Prostate gland (tissue), 2 donors: ENCODE measurements at regions not wholly inside any gene's neighbourhood (a gene's known extent, or its start where the extent isn't known, plus 50 kb on each side); places are given as distances from the start of the nearest gene placed in this dataset.
"Not testable (repeated sequence)": the region's sequence is repeated elsewhere in the genome, so short reads cannot be mapped to it uniquely, and the experiment has no call there.

Experiments used
- DNase-seq: peaks from one replicate; pipeline ENCODE4 v3.0.0-alpha.2; 2019; ENCODE audit warnings: low spot score
- H3K27ac ChIP-seq, 2 donors: fragments of 200-600 bp; sonication (generic); 2 replicates each; pipeline ENCODE4 v1.5.1; 2017 to 2019
- H3K27me3 ChIP-seq: fragments of 200-600 bp; sonication (generic); replicated peaks from 2 replicates; pipeline ENCODE4 v1.5.1; 2019; ENCODE audit not compliant: insufficient read depth
- H3K36me3 ChIP-seq, 2 donors: fragments of 200-600 bp; sonication (generic); 1 replicate in 1 of 2; 2 replicates in 1 of 2; pipeline versions ENCODE4 v1.5.1 to v1.8.1; 2017 to 2019
- H3K4me1 ChIP-seq: fragments of 200-600 bp; sonication (generic); replicated peaks from 2 replicates; pipeline ENCODE4 v1.5.1; 2019
- H3K4me3 ChIP-seq, 2 donors: fragments of 200-600 bp; sonication (generic); 2 replicates each; pipeline ENCODE4 v1.5.1; 2017 to 2019
- H3K9me3 ChIP-seq: fragments of 200-600 bp; sonication (generic); 2 replicates; pipeline ENCODE4 v1.5.1; 2017
- CTCF ChIP-seq, 4 experiments: fragments of 200-600 bp in 2 of 4; fragments of 450-650 bp in 2 of 4; sonication (generic) in 2 of 4; IDR thresholded peaks; 1 replicate in 3 of 4; 2 replicates in 1 of 4; pipeline ENCODE4 v1.5.1; 2016 to 2019; ENCODE audit warnings: antibody characterized with exemption in 4 of 4, mild to moderate bottlenecking in 2 of 4, moderate library complexity in 2 of 4
- POLR2A ChIP-seq: fragments of 450-650 bp; IDR thresholded peaks from one replicate; pipeline ENCODE4 v1.6.1; 2016; ENCODE audit warnings: antibody characterized with exemption, mild to moderate bottlenecking
- POLR2AphosphoS5 ChIP-seq: sonication (generic); formaldehyde crosslinking; IDR thresholded peaks from one replicate; pipeline ENCODE4 v1.6.1; 2017; ENCODE audit warnings: antibody characterized with exemption
- WGBS: methylation state at CpG from one replicate; pipeline ENCODE4 v1.1.5; 2018; 5-methylcytosine and 5-hydroxymethylcytosine counted together
- intact Hi-C: fragments of 100-400 bp; cut with DNase I; formaldehyde crosslinking; loops from one replicate; pipeline ENCODE4 v1.14.2; 2022

- no peaks in the 10 kb centered on the region for H3K9me3 ChIP-seq
- no peak overlapping the region for H3K27ac ChIP-seq
- no peaks in the 10 kb centered on the region for H3K27me3 ChIP-seq
- WGBS: 16% methylated on average over 1 of the region's 1 CpG
- H3K4me3 ChIP-seq: no peak overlapping the region
- no peak for TF ChIP-seq POLR2A
- TF ChIP-seq CTCF (IDR thresholded peaks at IDR 0.05): no peak
- TF ChIP-seq POLR2AphosphoS5: no peak
- DNase-seq: no peak
- H3K36me3 ChIP-seq: no peaks in the 10 kb centered on the region
- intact Hi-C loops: no loop called here
- no peaks in the 10 kb centered on the region for H3K4me1 ChIP-seq
Observed at GRCh38 chr4:19577097-19577496, 674.6 kb upstream of the SLIT2 start.

GRCh38 chr4:19575924-19576323 lies 675.8 kb upstream of the SLIT2 start:
- no peaks in the 10 kb centered on the region for H3K4me1 ChIP-seq
- no peak overlapping the region for H3K27ac ChIP-seq
- no peaks in the 10 kb centered on the region for H3K9me3 ChIP-seq
- no peak overlapping the region for H3K4me3 ChIP-seq
- TF ChIP-seq CTCF (IDR thresholded peaks at IDR 0.05) (no peak), POLR2A (no peak), POLR2AphosphoS5 (no peak)
- H3K36me3 ChIP-seq: no peaks in the 10 kb centered on the region
- no peaks in the 10 kb centered on the region for H3K27me3 ChIP-seq
- WGBS: 92% methylated on average over 5 of the region's 5 CpGs
- no peak for DNase-seq
- intact Hi-C loops: no loop called here

- no peak for TF ChIP-seq POLR2A
- intact Hi-C loops: no loop called here
- H3K4me3 ChIP-seq: no peak overlapping the region
Observed at GRCh38 chr4:19566041-19566440, 685.7 kb upstream of the SLIT2 start.

GRCh38 chr4:19562456-19562855 lies 689.2 kb upstream of the SLIT2 start:
- DNase-seq: no peak
- intact Hi-C loops: no loop called here
- WGBS: 76% methylated on average over 3 of the region's 3 CpGs
- Histone ChIP-seq H3K36me3 (no peaks in the 10 kb centered on the region), H3K4me1 (no peaks in the 10 kb centered on the region), H3K4me3 (no peak overlapping the region), H3K9me3 (no peaks in the 10 kb centered on the region), H3K27ac (no peak overlapping the region), H3K27me3 (no peaks in the 10 kb centered on the region)
- TF ChIP-seq POLR2A (no peak), CTCF (IDR thresholded peaks at IDR 0.05) (no peak), POLR2AphosphoS5 (no peak)

More at GRCh38 chr4:19566041-19566440, 685.7 kb upstream of the SLIT2 start:
- no peaks in the 10 kb centered on the region for H3K36me3 ChIP-seq
- no peak overlapping the region for H3K27ac ChIP-seq
- H3K4me1 ChIP-seq: no peaks in the 10 kb centered on the region
- no peak for DNase-seq
- no peaks in the 10 kb centered on the region for H3K9me3 ChIP-seq
- H3K27me3 ChIP-seq: no peaks in the 10 kb centered on the region

GRCh38 chr4:19557161-19557560 lies 694.5 kb upstream of the SLIT2 start:
- Histone ChIP-seq H3K4me3 (no peak overlapping the region), H3K27ac (no peak overlapping the region), H3K9me3 (no peaks in the 10 kb centered on the region), H3K27me3 (no peaks in the 10 kb centered on the region), H3K36me3 (no peaks in the 10 kb centered on the region), H3K4me1 (no peaks in the 10 kb centered on the region)
- intact Hi-C loops: no loop called here
- TF ChIP-seq CTCF (IDR thresholded peaks at IDR 0.05) (no peak), POLR2AphosphoS5 (no peak), POLR2A (no peak)
- 85% methylated on average over 2 of the region's 2 CpGs for WGBS
- no peak for DNase-seq

GRCh38 chr4:19556276-19556675 lies 695.4 kb upstream of the SLIT2 start:
- WGBS: 85% methylated on average over 10 of the region's 10 CpGs
- H3K4me3 ChIP-seq, H3K27me3 ChIP-seq, H3K4me1 ChIP-seq, H3K27ac ChIP-seq, DNase-seq, H3K9me3 ChIP-seq, intact Hi-C loops, H3K36me3 ChIP-seq: not testable (repeated sequence)
